ENCODE measurements at regions not wholly inside any gene's neighbourhood (a gene's known extent, or its start where the extent isn't known, plus 50 kb on each side); places are given as distances from the start of the nearest gene placed in this dataset.
A peak's percentile ranks its signal among the peaks of the same experiment; 100 is the strongest.

DNA sequence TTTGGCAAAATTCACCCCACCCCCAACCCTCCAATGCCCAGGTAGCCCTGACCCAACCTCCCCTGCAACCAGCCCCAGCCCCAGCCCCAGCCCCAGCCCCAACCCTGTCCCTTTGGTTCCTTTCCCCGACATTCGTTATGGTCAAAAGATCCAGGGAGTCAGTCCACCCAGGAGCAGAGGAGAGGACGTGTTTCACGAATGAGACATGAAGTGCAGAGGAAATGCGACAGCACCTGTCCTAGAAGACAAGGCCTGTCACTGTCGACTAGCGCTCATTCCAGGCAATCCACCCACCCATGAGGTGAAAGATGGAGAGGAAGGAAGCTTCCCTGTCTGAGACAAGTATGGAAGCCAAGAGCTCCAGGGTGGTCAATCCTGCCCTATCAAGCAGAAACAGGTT is 485.0 kb downstream of the SPATA31A7 start:
- no peaks in the 10 kb centered on the region for H3K27me3 ChIP-seq (ENCODE audit: control insufficient read depth in 2 of 2, insufficient read depth in 2 of 2, low read length in 2 of 2)
- Mint-ChIP-seq H3K9me3 (peaks cover 0 to 31% (median 13%) of the 10 kb centered on the region in 11 donors), H3K4me1 (peaks cover 0 to 21% (median 9%) of the 10 kb centered on the region in 7 donors), H3K27ac (no peak overlapping the region), H3K36me3 (peaks cover 0 to 4% (median 0%) of the 10 kb centered on the region in 5 donors), H3K27me3 (no peaks in the 10 kb centered on the region), H3K4me3 (peak overlapping the region in 1 of 10 donors; percentile 10)
- H3K4me1 ChIP-seq (ENCODE audit: control insufficient read depth in 2 of 2, insufficient read depth in 2 of 2, low read length in 2 of 2): no peaks in the 10 kb centered on the region
- DNase-seq (no peak), ATAC-seq (no peak)
- H3K27ac ChIP-seq (ENCODE audit: low read depth, low read length): no peak overlapping the region
- ChIA-PET POLR2A (no interaction called here), CTCF (no interaction called here)
- no peaks in the 10 kb centered on the region for H3K36me3 ChIP-seq (ENCODE audit: control insufficient read depth in 2 of 3, insufficient read depth in 3 of 3, low read length in 3 of 3)
- H3K4me3 ChIP-seq (ENCODE audit: low read length): no peak overlapping the region
- no peaks in the 10 kb centered on the region for H3K9me3 ChIP-seq (ENCODE audit: control insufficient read depth in 2 of 3, low read length in 3 of 3)
- intact Hi-C loops (cut with micrococcal nuclease): no loop called here
